Glomerular visceral epithelial cell (primary cell): ENCODE measurements at regions not wholly inside any gene's neighbourhood (a gene's known extent, or its start where the extent isn't known, plus 50 kb on each side); places are given as distances from the start of the nearest gene placed in this dataset.
"Not testable (repeated sequence)": the region's sequence is repeated elsewhere in the genome, so short reads cannot be mapped to it uniquely, and the experiment has no call there.

Source experiments
- DNase-seq: peaks from one replicate; pipeline ENCODE4 v3.0.0-alpha.2; 2016; ENCODE audit errors: extremely low spot score

- DNase-seq, result not testable (repeated sequence)
Observed at GRCh38 chr13:100766570-100766969, 92.0 kb upstream of the TMTC4 start.

GRCh38 chr13:100764937-100765336, 90.3 kb upstream of the TMTC4 start:
- DNase-seq, result no peak

- DNase-seq, result not testable (repeated sequence)
Observed at GRCh38 chr13:100762126-100762525, 87.5 kb upstream of the TMTC4 start.

- no peak for DNase-seq
Observed at GRCh38 chr13:100755891-100756290, 81.3 kb upstream of the TMTC4 start.

GRCh38 chr13:100754459-100754858, 79.9 kb upstream of the TMTC4 start:
- no peak for DNase-seq

DNA sequence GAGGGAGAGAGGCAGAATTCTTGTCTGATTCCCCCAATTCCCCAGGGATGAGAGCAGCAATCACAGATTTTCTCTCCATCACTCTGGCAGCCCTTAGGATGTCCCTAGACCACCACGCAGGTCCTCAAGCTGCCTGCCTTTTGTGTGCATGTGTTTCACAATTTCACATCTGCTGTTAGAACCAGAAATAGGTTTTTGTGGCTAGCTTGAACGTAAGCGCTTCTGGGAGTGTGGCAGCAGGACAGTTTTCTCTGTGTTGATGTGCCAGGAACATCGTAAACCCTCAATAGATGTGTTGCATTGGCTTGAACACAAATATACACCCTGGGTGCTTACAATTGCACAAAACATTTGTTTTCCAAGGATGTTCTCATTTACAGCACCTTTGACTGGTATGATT, 78.8 kb upstream of the TMTC4 start:
- no peak for DNase-seq

GRCh38 chr13:100751826-100752225, 77.2 kb upstream of the TMTC4 start:
- DNase-seq, result no peak

DNA sequence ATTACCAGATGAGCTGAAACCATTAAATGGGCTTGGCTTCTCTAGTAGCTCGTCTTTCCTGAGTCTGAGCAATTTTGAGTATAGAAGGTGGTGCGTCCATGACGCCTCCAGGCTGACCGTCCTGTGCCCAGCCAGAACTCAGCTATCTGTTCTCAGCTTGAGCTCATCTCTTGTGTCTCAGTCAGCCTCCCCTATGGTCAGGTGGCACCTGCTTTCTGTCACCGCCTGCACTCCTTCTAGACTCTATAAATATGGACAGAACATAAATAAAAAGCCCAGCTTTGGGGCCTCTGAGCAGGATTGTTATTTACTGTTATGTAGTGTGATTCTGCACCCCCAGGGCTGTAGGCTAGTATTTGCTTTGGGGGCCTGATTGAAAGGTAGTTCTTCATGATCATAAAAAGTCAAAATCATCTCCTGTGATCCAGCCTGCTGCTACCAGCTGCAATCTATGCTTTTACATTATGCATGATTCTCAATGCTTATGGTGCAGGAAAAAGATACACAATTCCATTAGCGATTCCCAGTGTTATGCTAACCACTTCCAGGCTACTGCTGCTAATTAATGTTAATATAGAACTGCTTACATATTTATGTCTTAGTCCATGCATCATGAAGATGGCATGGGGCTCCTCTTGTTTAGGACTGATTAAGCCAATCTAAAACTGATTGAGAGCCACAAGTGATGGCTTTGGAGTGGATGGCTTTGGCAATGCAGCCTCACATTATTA, 72.5 kb upstream of the TMTC4 start:
- no peak for DNase-seq

DNA sequence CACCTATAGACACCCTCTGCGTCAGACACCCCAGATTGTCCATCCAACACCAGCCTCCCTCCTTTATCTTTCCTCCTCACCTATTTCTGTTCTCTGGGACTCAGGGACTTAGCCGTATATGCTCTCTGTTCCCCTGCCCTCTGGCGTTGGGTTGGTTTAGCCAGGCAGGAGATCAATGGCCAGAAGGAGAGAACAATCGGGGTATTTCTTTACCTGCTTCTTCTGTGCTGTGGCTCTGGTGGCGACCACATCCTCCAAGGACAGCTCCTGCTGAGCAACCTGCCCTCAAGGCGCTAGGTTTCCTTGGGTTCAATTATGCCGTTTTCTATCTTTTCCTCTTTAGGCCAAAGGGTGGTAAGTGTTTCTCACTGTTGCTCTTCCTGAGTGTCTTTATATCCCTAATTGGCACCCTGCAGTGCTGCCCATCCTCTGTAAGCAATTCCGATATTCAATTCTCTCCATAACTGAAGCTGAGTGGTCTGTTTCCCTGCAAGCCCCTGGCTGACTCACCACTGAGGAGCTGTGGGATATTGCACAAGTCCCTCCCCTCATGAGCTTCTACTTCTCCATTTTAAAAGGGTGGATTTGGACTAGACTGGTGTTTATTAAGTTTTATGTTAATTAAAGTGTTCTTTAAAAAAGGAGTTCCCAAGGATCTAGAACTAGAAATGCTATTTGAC, 63.7 kb upstream of the TMTC4 start:
- no peak for DNase-seq

DNA sequence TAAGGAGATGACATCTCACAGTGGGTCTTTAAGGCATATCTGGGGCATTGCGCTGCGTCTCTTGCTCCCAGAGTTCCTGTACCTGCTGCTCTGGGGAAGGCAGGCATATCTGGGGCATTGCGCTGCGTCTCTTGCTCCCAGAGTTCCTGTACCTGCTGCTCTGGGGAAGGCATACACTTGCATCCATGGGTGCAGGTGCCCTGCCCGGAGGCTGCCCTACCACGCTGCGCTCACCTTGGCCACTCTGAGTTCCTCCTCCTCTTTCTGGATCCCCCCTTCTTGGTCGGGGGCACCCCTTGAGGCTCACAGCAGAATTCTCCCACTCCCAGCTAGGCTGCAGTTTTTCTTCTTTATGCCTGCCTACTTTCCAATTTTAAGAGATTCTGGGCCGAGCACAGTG, 60.9 kb upstream of the TMTC4 start:
- no peak for DNase-seq

DNA sequence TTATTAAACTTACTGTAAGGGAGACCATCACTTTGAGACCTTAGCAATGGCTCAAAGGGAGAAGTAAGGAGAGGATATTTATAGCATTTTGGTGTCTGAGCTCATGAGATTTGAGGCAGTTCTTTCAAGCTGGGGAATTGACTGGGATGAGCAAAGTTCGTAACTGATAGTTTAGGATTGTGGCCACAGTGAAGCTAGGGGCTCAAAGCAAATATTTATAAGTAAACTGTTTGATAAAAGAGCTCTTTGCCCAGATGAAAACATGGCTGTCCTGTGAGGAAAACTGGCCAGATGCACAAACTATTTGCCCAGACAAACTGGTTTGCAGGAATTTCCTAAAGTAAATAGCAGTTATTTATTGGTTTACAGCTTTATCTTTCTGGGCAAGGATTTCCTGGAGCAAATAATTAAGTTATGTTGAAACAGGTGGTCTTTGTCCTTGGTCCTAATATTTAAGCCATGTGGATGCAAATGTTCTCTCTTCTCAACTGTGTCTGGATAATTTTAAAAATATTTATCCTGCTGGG, 59.7 kb upstream of the TMTC4 start:
- DNase-seq, result no peak

DNA sequence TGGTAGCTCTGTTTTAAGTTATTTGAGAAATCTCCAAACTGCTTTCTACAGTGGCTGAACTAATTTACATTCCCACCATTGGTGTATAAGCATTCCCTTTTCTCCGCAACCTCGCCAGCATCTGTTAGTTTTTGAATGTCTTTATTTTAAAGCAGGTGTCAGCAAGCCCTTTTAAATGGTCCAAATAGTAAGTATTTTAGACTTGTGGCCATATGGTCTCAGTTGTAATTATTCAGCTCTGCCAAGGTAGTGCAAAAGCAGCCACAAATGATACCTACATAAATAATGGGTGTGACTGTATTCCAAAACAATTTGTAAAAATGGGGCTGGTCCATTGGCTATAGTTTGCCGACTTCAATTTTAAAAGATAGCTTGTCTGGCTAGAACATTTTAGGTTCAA, 58.7 kb upstream of the TMTC4 start:
- DNase-seq, result no peak

- no peak for DNase-seq
Observed at GRCh38 chr13:100728201-100728600, 53.6 kb upstream of the TMTC4 start.

DNA sequence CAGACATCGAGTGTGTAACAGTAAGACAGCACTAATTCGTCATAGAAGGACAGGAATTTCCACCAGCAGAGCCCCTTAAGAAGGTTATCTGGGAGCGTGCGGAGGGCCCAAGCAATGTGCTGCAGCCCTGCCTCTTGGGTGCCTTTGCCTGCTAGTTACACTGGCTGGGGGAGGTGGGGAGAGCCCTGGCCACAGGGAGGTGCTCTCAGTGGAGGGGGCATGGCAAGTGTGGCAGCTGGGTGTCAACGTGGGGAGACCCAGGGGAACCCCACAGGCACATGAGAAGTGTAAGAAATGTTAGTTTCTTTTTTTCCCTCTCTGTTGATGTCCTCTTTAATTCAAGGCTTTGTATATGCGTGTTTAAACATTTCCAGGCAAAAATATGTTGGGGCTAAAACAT, 50.9 kb upstream of the TMTC4 start:
- DNase-seq, result no peak

DNA sequence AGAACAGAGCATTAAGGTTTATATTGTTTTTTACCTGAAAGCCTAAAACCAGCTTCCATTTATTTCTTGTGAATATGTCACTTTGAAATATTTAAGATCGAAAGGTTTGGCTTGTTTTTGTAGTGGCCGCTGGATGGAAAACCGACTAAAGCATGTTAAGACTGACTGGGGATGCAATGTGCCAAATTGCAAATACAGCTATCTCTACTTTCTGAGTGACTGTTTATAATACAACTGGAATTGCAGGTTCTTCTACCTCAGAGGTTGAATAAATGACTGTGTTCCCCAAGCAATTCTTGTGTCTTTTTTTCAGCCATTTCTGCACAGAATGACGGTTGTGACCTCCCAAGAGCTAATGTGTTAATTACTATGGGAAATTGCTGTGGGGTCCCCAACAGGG, 50.0 kb upstream of the TMTC4 start:
- no peak for DNase-seq
